ENCODE measurements at regions not wholly inside any gene's neighbourhood (a gene's known extent, or its start where the extent isn't known, plus 50 kb on each side); places are given as distances from the start of the nearest gene placed in this dataset.

DNA sequence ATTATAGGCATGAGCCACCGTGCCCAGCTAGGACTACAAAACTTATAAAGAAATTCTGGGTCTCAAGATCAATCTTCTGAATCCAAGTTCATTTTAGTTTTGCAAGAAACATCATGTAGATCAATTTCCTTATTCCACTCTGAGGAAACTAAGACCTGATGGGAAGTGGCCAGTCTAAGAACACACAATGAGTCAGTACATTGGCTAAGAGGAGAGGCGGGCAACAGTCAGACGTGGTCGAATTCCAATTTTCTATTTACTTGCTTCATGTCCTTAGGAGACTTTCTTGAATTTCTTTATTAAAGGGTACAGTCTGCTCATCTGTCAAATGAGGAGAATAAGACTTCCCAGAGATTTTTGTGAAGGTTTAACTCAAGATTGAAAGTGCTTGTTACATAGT, 432.1 kb upstream of the BRINP1 start:
- no peak for DNase-seq
- Histone ChIP-seq H3K4me1 (peaks cover 10% of the 10 kb centered on the region), H3K4me3 (no peak overlapping the region), H3K9me3 (replicated peaks) (no peaks in the 10 kb centered on the region), H3K36me3 (no peaks in the 10 kb centered on the region), H3K27ac (no peak overlapping the region), H3K27me3 (no peaks in the 10 kb centered on the region; the same call in 1 of the 2 replicates)

DNA sequence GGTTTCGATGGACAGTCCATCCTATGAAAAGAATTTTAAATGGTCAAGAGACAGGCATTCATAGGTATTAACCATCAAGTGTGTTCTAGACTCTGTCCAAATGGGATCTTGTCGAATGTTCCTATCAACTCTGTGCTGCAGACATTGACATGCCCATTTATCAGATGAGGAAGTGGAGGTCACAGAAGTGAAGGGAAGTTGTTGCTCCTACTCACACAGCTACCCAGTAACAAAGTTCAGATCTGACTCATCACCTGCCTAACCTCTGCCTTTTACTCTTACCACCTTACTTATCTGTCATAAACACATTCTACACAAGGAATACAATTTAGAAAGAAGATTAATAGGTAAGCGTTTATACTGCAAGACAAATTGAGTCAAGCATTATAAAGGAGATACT, 426.2 kb upstream of the BRINP1 start:
- DNase-seq, result no peak
- Histone ChIP-seq H3K27ac (no peak overlapping the region), H3K36me3 (no peaks in the 10 kb centered on the region), H3K27me3 (peaks cover 12% of the 10 kb centered on the region; the same call in 1 of the 2 replicates), H3K4me1 (no peaks in the 10 kb centered on the region), H3K4me3 (no peak overlapping the region), H3K9me3 (replicated peaks) (no peaks in the 10 kb centered on the region)

DNA sequence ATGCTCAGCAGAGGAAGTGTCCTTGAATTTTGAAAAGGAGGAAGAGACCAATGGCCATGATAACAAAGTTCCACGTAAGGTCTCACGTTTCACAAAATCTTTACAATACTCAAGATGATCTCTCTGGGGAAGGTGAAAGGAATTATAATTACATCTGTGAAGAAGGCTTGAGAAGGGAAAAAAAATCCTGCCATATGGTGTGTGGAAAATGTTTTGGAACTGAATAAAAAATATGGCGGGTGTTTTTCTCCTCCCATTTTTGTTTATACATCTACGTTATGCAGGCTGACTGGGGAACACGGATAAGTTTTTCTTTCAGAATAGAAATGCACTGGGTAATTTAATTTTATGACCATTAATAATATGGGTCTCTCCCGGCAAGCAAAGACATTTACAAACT, 425.6 kb upstream of the BRINP1 start:
- no peak for DNase-seq
- H3K36me3 ChIP-seq, result no peaks in the 10 kb centered on the region
- H3K4me3 ChIP-seq, result no peak overlapping the region
- no peaks in the 10 kb centered on the region for H3K4me1 ChIP-seq
- H3K27me3 ChIP-seq, result peaks cover 12% of the 10 kb centered on the region; the same call in 1 of the 2 replicates
- no peaks in the 10 kb centered on the region for H3K9me3 ChIP-seq (replicated peaks)
- H3K27ac ChIP-seq, result no peak overlapping the region

- Histone ChIP-seq H3K4me1 (no peaks in the 10 kb centered on the region), H3K4me3 (no peak overlapping the region), H3K27me3 (peaks cover 12% of the 10 kb centered on the region; the same call in 1 of the 2 replicates), H3K27ac (no peak overlapping the region), H3K9me3 (replicated peaks) (no peaks in the 10 kb centered on the region), H3K36me3 (no peaks in the 10 kb centered on the region)
- DNase-seq, result no peak
These were observed 424.0 kb upstream of the BRINP1 start for GRCh38 chr9:119793218-119793617.

DNA sequence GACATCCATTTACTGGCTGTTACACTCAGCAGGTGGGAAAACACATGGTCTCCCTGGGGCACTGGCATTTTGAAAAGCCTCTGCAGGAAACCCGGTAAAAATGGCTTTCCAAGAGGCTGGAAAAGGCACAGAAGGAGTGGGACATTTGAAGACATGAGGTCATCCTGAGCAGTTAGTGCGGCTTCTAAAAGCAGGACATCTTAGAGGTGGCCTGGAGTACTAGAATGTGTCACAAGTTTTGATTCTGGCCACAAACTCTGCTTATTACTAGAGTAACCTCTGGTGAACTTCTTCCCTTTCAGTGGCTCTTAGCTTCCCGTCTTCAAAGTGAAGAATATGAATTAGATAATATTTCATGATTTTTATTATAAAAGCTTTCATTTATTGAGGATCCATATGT, 423.0 kb upstream of the BRINP1 start:
- Histone ChIP-seq H3K4me1 (no peaks in the 10 kb centered on the region), H3K36me3 (no peaks in the 10 kb centered on the region), H3K27me3 (peaks cover 12% of the 10 kb centered on the region; the same call in 1 of the 2 replicates), H3K9me3 (replicated peaks) (no peaks in the 10 kb centered on the region), H3K4me3 (no peak overlapping the region), H3K27ac (no peak overlapping the region)
- no peak for DNase-seq

GRCh38 chr9:119789987-119790386, 420.8 kb upstream of the BRINP1 start:
- Histone ChIP-seq H3K4me1 (no peaks in the 10 kb centered on the region), H3K36me3 (no peaks in the 10 kb centered on the region), H3K9me3 (replicated peaks) (no peaks in the 10 kb centered on the region), H3K27ac (no peak overlapping the region), H3K27me3 (peaks cover 12% of the 10 kb centered on the region; the same call in 1 of the 2 replicates), H3K4me3 (no peak overlapping the region)
- DNase-seq, result no peak

GRCh38 chr9:119788921-119789320, 419.7 kb upstream of the BRINP1 start:
- no peaks in the 10 kb centered on the region for H3K9me3 ChIP-seq (replicated peaks)
- no peaks in the 10 kb centered on the region for H3K36me3 ChIP-seq
- H3K4me3 ChIP-seq, result no peak overlapping the region
- DNase-seq, result no peak
- peaks cover 12% of the 10 kb centered on the region; the same call in 1 of the 2 replicates for H3K27me3 ChIP-seq
- no peaks in the 10 kb centered on the region for H3K4me1 ChIP-seq
- H3K27ac ChIP-seq, result no peak overlapping the region

GRCh38 chr9:119781886-119782285, 412.7 kb upstream of the BRINP1 start:
- Histone ChIP-seq H3K36me3 (no peaks in the 10 kb centered on the region), H3K9me3 (replicated peaks) (no peaks in the 10 kb centered on the region), H3K27me3 (no peaks in the 10 kb centered on the region; the same call in 1 of the 2 replicates), H3K27ac (no peak overlapping the region), H3K4me1 (no peaks in the 10 kb centered on the region), H3K4me3 (no peak overlapping the region)
- DNase-seq, result no peak

DNA sequence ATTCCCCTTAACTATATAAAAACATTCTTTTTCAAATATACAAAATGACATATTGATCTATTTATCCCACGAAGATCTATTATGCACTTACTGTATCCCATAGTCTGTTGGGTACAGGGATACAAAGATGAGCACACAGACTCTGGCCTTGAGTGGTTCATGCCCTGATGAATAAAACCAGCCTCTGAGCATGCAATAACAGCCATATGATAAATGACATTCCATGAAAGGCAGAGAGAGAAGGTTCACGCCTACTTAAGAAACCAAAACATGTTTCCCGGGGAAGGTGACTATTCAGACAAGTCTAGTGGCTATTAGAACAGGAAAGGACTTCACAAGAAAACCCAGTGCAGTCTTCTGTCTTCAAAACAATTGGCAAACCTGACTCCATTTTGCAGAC, 406.2 kb upstream of the BRINP1 start:
- no peak for DNase-seq
- H3K27me3 ChIP-seq, result no peaks in the 10 kb centered on the region; the same call in 1 of the 2 replicates
- no peaks in the 10 kb centered on the region for H3K9me3 ChIP-seq (replicated peaks)
- no peak overlapping the region for H3K4me3 ChIP-seq
- H3K36me3 ChIP-seq, result no peaks in the 10 kb centered on the region
- no peaks in the 10 kb centered on the region for H3K4me1 ChIP-seq
- no peak overlapping the region for H3K27ac ChIP-seq

- peaks cover 4% of the 10 kb centered on the region; the same call in 1 of the 2 replicates for H3K4me1 ChIP-seq
- no peak for DNase-seq
- H3K27me3 ChIP-seq, result no peaks in the 10 kb centered on the region
- no peak overlapping the region for H3K27ac ChIP-seq
- H3K4me3 ChIP-seq, result no peak overlapping the region
- H3K36me3 ChIP-seq, result no peaks in the 10 kb centered on the region
- no peaks in the 10 kb centered on the region for H3K9me3 ChIP-seq (replicated peaks)
These were observed 404.6 kb upstream of the BRINP1 start for GRCh38 chr9:119773823-119774222.

DNA sequence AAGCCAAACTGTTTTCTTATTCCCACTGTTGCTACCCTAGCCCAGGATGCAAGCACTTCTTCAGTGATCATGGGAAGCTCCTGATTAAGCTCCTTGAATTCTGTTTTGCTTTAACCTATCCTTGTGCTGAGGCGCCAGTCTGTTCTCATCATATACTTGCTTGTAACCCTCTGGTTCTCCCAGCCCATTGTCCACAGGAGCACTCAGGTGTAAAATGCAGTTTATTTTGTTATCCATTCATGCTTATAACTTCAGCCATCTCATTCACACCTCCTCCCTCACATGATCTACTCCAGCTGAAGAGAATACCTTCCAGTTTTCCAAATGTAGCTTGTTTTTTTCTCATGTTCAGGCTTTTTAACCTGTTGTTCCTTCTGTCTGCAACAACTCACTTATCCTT, 402.1 kb upstream of the BRINP1 start:
- Histone ChIP-seq H3K4me3 (no peak overlapping the region), H3K9me3 (replicated peaks) (no peaks in the 10 kb centered on the region), H3K27me3 (no peaks in the 10 kb centered on the region), H3K36me3 (no peaks in the 10 kb centered on the region), H3K27ac (no peak overlapping the region), H3K4me1 (peaks cover 19% of the 10 kb centered on the region)
- DNase-seq, result no peak

- DNase-seq, result peak; percentile 21 to 78
- no peak overlapping the region for H3K4me3 ChIP-seq
These were observed 399.0 kb upstream of the BRINP1 start for GRCh38 chr9:119768266-119768665.

GRCh38 chr9:119765632-119766175, 396.5 kb upstream of the BRINP1 start:
- peak in 1 of 2 experiments; percentile 30 for DNase-seq
- no peaks in the 10 kb centered on the region for H3K9me3 ChIP-seq (replicated peaks)
- no peak overlapping the region for H3K27ac ChIP-seq

More at GRCh38 chr9:119768266-119768665, 399.0 kb upstream of the BRINP1 start:
- Histone ChIP-seq H3K36me3 (no peaks in the 10 kb centered on the region), H3K9me3 (replicated peaks) (no peaks in the 10 kb centered on the region), H3K27ac (peak overlapping the region; percentile 68), H3K4me1 (peaks cover 24% of the 10 kb centered on the region), H3K27me3 (no peaks in the 10 kb centered on the region)

GRCh38 chr9:119763260-119763659, 394.0 kb upstream of the BRINP1 start:
- Histone ChIP-seq H3K9me3 (replicated peaks) (no peaks in the 10 kb centered on the region), H3K4me3 (no peak overlapping the region), H3K27me3 (no peaks in the 10 kb centered on the region), H3K4me1 (peaks cover 14% of the 10 kb centered on the region), H3K36me3 (no peaks in the 10 kb centered on the region), H3K27ac (no peak overlapping the region)
- no peak for DNase-seq

More at GRCh38 chr9:119765632-119766175, 396.5 kb upstream of the BRINP1 start:
- Histone ChIP-seq H3K4me3 (no peak overlapping the region), H3K27me3 (no peaks in the 10 kb centered on the region), H3K36me3 (no peaks in the 10 kb centered on the region), H3K4me1 (peaks cover 24% of the 10 kb centered on the region)

GRCh38 chr9:119761812-119762211, 392.6 kb upstream of the BRINP1 start:
- H3K36me3 ChIP-seq, result no peaks in the 10 kb centered on the region
- no peak overlapping the region for H3K27ac ChIP-seq
- no peak overlapping the region for H3K4me3 ChIP-seq
- peaks cover 5% of the 10 kb centered on the region; the same call in 1 of the 2 replicates for H3K4me1 ChIP-seq
- H3K9me3 ChIP-seq (replicated peaks), result no peaks in the 10 kb centered on the region
- no peaks in the 10 kb centered on the region; the same call in 1 of the 2 replicates for H3K27me3 ChIP-seq
- no peak for DNase-seq

DNA sequence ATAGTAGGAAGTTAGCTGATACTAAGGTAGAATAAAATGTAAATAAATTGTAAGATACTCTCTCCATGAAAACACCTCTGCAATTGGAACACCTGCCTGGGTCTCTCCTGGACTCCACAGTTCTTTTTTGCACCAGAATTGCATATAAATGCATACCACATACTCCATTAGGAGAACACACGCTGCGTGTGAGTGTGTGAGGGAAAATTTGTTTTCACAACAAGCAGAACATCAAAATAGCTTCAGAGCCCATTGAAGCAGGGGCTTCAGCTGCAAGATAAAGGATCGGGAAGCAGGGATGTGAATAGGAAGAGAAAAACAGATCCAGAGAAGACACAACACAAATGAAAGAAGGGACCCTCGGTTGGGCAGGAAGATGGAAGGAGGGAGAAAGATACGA, 389.8 kb upstream of the BRINP1 start:
- no peak overlapping the region for H3K4me3 ChIP-seq
- no peaks in the 10 kb centered on the region; the same call in none of the 2 replicates for H3K27me3 ChIP-seq
- no peak for DNase-seq
- H3K36me3 ChIP-seq, result no peaks in the 10 kb centered on the region
- no peaks in the 10 kb centered on the region for H3K9me3 ChIP-seq (replicated peaks)
- no peak overlapping the region for H3K27ac ChIP-seq
- no peaks in the 10 kb centered on the region for H3K4me1 ChIP-seq

All from SJCRH30 (cell line).